Left colon (tissue), 2 donors: ENCODE measurements at regions not wholly inside any gene's neighbourhood (a gene's known extent, or its start where the extent isn't known, plus 50 kb on each side); places are given as distances from the start of the nearest gene placed in this dataset.

ENCODE experiments used
- ATAC-seq: fragments of 200-7000 bp; cut with Tn5 transposase; one replicate; pipeline ENCODE4 v1.9.1; 2020; ENCODE audit warnings: mild to moderate bottlenecking, moderate library complexity
- DNase-seq, 2 donors: peaks; one replicate each; pipeline ENCODE4 v3.0.0-alpha.2; 2020
- intact Hi-C, 2 donors: fragments of 100-400 bp; cut with DNase I in 1 of 2; cut with micrococcal nuclease in 1 of 2; formaldehyde crosslinking; loops; one replicate each; pipeline versions ENCODE4 v1.11.2 to v1.14.0; 2022; cut with DNase I, micrococcal nuclease
- donor health status: DM: no; HTN: no; CAD: no.
- donor health status: DM: yes; HTN: yes; CAD: no.

DNA sequence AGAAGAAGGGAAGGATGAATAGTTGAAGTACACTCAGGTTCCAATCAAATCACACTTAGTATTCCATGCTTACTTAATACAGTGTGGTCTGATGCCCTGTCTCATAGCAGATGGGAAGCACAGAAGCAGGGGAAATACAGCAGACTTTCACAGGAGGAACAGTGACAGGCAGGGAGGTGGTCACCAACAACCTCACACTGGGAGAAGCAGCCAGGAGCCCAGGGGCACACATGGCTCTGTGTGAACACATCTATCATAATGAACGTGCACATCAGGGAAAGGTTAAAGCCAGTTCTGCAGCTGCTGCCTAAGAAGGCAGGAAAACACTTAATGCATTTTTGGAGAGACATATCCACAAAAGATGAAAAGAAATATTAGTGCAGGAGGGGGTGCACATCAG is 312.3 kb downstream of the MED10 start:
- ATAC-seq (no peak), DNase-seq (no peak)
- intact Hi-C loops: no loop called here

DNA sequence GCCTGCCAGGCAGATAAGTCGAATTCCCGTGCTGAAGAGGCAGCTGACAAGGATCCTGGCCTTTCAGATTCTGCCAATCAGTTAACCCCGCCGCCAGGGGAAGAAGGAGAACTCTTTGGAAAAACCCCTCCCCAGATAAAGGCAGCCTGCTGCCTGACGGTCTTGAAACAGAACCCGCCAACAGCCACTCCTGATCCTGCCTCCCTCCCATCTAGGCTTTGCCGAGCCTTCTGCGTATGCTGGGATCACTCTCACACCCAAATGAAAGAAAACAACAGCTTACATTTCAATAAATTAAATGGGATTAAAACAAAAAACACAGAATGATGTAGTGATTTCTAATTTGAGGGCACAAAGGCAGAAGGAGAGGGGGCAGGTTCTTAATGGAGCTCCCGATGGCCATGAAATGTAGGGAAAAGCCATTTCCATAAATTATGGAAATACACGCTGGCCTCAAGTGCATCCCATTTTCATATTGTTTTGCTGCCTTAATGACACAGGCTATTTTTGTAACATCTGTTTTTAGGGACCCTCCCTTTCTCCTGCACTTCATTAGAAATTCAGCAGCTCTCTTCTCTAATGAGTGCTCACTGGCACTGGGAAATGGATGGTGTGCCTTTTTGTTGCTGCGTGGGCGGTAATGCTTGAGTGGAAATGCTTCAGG is 319.1 kb downstream of the MED10 start:
- intact Hi-C loops: no loop called here
- DNase-seq: no peak
- ATAC-seq: no peak

DNA sequence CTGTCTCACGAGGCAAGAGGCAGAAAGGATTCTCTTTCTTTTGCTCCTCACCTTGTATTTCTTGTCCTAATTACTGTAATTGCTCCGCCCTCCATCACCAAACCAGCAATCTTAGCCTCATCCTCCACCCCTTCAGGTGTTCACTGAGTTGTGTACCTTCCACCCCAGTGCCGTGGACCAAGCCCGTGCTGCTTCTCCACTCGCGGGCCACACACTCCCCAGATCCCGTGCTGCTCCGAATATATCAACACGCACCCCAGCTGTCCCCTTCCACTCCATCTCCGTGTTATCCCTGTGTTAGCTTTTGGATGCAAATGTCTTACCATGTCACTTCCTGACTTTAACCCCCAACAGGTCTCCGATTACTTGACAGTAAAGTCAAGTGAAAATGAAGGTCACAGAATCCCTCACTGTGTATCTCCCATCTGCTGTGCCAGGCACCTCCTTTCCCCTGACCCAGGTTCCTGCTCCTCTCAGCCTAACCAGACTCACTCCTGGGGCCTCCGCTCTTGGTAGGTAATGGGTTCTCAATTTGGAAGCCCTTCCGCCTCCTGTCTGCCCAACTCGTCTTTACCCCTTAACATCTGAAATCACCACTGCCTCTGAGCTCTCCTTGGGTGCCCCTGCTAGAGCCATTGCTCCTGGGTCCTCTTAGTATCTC is 320.2 kb downstream of the MED10 start:
- ATAC-seq (no peak), DNase-seq (no peak)
- intact Hi-C loops: no loop called here

DNA sequence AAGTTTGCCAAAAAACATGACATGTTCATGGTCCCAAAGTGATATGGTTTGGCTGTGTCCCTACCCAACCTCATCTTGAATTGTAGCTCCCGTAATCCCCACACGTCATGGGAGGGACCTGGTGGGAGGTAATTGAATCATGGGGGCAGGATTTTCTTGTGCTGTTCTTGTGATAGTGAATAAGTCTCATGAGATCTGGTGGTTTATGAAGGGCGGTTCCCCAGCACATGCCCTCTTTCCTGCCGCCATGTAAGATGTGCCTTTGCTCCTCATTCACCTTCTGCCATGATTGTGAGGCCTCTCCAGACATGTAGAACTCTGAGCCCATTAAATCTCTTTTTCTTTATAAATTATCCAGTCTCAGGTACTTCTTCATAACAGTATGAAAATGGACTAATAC is 322.1 kb downstream of the MED10 start:
- ATAC-seq: no peak
- intact Hi-C loops: no loop called here
- no peak for DNase-seq

DNA sequence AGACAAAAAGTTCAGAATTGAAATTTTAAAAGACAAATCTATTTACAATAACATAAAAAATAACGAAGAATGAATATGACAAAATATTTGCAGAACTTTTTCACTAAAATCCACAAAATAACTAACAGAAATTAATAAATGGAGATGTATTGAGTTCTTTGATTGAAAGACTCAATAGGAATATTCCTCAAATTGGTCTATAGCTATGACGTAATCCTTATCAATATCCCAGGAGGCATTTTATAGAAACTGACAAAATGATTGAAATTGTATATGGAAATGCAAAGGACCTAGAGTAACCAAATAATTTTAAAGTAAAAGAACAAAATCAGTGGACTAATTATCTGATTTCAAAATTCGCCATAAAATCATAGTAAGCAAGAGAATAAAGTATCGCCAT is 328.7 kb downstream of the MED10 start:
- DNase-seq: no peak
- no peak for ATAC-seq
- intact Hi-C loops: no loop called here

DNA sequence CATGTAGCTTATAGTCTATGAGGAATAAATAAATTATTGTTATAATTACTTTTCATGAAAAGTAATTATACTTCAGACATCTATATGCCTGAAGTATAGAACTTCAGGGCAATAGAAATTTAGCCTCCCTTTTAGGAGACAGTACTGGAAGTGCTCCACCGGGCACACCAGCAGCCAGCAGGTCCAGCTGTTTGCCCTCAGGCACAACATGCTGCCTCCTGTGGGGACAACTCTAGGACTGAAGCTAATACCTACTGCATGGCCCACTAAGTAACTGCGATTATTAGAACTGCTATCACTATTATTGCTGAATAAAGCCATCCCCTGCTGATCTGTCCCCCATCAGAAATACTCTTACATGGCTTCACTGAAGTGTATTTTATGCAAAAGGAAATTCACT is 329.6 kb downstream of the MED10 start:
- ATAC-seq (no peak), DNase-seq (no peak)
- intact Hi-C loops: no loop called here

DNA sequence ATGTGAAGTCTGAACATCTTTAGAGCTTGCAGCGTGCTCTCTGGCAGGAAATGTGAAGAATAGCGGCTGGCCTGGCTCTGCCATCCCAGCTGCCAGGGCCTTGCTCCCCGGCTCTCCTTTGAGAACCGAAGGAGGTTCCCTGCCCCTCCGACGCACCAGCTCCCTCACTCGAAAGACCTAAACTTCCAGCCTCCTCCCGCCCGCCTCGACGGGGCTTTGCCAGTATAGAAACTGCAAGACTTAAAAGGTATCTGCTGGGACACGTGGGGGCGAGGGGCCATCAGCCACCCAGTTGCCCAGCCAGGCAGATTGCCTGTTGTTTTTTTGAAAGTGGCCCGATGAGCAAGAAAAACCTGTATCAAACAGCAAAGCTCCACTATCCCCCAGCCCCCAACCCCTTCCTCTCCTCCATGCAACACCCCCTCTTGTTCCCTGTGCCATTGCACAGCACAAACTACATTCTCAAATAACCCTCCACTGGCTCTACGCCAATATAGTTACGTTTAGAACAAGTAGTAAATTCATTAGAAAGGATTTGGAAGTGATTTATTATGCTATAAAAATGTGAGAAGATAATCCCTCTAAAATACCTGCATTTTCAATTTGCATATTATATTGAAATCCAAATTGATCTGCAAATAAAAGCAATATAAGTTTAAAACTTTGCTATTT is 331.9 kb downstream of the MED10 start:
- ATAC-seq (no peak), DNase-seq (no peak)
- intact Hi-C loops: no loop called here

DNA sequence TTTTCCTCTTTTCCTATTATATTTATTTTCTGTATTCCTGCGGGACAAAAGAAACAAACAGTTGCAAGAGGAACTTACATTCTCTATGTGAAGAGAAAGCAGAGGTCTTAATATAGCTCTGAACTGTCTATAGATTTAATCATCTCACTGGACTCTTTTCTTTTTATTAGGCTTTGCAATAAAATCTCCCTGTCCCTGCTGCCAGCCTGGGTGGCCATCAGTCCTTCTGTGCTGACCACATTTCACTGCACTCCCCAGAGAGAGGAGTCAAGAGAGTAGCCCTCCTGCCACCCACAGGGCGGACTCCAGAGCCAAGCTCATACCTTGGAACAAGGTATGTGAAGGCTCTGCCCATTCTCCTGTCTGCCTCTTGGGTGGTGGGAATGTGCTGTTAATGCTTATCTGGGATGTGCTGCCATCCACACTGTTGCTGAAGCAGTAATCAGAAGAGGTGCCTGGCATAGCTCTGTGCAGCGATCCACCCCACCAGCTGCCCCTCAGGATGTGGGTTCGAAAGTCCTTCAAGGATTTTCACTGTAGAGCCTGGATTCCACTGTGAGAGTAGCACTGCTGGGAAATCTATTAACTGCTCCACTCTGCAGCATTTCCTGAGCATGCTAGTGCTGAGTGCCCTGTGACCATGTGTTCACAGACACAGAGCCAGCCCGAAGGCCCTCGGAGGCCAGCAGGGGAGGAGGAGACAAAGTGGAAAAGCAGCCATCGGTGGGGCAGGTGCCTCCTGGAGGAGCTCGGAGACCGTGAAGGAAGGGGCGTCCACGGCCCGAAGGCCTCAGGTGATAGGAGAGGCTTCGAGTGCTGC is 334.6 kb downstream of the MED10 start:
- intact Hi-C loops: no loop called here
- ATAC-seq: no peak
- DNase-seq: no peak

DNA sequence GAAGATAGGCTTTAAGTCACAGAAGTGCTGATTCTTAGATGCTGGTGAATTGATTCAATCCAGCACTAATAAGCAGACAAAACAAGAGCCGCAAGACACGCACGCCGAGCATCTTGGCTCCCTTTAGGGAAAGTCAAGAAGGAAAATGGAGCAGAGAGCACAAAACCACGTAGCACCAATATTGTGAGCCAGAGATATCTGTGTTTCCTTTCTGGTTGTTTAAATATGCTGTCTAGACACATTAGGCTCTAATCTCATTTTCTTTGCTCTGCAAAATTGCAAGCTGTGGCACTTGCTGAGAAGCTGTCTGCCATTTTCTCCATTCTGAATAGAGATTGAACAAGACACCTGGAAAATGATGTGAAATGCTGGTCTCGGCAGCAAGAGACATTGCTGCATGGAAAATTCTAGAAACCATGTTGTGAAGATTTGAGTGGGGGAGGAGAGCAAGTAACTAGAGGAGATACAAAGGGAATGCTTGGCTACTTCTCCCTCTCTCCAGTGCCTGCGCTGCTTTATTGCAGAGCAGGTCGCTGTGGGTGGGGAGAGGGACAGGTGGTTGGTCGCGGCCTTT is 336.3 kb downstream of the MED10 start:
- DNase-seq (no peak), ATAC-seq (no peak)
- intact Hi-C loops: no loop called here

DNA sequence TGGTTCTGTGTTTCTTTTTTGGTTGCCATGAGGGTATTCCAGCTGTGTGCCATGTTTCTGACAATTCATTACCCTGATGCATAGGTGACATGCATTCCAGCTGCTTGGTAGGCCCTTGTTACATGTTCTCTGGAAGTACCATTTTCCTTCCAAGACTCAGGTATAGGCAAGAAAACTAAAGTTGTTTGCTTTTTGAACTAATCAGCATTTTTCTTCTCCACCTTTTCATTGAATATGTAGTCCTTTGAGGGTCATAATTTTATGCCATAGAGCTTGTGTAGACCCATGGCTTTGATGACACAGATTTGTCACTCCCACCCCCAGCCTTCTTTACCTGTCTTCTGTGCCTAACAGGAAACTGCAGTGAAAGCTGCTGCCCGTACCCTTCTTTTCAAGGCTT is 339.2 kb downstream of the MED10 start:
- DNase-seq (no peak), ATAC-seq (no peak)
- intact Hi-C loops: no loop called here

DNA sequence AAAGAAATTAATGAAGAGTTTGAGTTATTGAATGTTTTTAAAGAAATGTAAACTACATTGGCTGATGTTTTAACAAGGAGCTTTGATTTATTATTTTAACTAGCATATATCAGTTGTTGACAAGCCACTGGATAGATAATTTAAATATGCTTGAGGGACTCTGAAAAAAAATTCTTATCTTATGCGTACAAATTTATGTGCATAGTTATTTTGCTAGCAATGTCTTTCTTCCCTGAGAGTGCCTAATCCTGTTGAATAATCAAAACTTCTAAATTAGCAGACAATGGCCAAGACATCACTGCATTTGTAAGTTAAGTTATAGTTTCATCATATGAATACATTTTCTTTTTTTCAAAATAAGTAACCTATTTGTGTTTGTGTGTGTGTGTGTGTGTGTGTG is 342.3 kb downstream of the MED10 start:
- intact Hi-C loops: no loop called here
- DNase-seq: no peak
- no peak for ATAC-seq

DNA sequence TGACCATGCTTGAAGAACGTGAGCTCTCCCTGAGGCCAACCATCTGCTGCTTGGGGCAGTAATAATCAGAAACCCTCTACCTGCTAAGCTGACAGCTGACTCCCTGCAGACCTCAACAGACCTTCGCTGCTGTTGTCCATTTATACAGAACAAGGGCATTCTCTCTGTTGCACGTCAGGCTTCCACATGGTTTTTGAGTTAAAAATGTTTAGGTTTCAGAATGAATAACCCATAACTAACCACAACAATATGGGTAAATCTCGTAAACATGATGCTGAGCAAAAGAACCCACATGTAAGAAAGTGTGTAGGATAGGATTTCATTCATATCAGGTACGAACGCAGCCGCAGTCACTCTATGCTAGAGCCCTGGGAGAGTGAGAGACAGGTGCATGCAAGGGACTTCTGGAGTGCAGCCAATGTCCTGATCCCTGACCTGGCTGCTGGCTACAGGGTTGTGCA is 348.5 kb downstream of the MED10 start:
- ATAC-seq (no peak), DNase-seq (no peak)
- intact Hi-C loops: no loop called here

DNA sequence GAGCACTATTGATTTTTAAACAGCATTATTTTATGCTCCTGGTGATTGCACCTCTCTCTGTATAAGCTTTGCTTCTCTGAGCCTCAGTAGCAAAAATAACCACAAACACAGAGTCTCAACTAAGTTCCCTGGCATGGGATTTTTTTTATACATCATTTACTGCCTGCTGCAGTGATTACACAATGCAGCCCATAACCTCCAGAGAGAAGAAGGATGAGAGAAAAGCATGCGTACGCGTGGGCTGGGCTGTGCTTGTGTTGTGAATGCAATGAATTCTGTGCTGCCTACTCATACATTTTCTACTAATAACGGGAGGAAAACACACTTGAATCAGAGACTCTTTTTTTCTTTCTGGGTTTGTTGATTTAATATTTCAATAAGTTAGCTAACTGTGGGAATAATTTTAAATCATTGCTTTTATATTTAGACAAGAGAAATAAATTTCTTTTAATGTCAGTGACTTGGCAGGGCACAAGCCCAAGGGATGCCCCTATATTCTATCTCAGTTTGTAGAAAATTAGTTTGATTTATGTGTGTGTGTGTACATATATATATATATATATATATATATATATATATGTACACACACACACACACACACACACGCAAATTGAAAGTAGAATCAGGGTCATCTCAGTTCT is 351.5 kb downstream of the MED10 start:
- intact Hi-C loops: no loop called here
- no peak for DNase-seq
- no peak for ATAC-seq

DNA sequence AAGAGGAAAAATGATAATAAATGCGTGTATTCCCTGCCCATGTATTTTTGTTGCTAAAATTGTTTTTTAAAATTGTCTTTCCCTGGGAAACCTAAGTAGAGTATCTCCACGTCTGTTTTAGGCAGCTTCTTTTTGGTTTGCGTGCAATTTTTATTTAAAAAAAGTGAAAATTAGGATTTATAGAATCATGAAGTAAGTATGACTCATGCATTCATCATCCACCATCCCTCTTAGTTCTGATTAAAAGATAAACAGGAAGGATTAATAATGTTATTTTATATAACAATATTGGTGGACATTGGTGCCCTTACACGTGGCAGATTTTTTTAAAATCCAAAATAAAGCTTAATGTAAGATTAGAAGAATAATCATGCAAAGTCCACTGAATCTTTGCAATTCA is 358.7 kb downstream of the MED10 start:
- no peak for ATAC-seq

DNA sequence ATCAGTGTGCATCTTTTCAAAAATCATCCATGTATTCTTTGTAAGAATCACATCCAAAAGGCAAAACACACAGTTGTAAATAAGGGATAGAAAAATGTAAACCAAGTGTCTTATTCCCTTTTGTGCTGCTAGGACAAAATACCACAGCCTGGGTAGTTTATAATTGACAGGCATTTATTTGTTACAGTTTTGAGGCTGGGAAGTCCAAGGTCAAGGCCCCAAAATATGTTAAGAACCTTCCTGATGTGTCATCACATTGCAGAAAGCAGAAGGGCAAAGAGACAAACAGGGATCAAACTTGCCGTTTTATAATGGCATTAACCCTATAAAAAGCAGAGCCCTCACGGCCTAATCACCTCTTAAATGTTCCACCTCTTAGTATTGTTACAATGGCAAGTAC is 364.8 kb downstream of the MED10 start:
- DNase-seq (no peak), ATAC-seq (no peak)
- intact Hi-C loops: no loop called here

More for the DNA sequence above, 358.7 kb downstream of the MED10 start:
- no peak for DNase-seq
- intact Hi-C loops: no loop called here

DNA sequence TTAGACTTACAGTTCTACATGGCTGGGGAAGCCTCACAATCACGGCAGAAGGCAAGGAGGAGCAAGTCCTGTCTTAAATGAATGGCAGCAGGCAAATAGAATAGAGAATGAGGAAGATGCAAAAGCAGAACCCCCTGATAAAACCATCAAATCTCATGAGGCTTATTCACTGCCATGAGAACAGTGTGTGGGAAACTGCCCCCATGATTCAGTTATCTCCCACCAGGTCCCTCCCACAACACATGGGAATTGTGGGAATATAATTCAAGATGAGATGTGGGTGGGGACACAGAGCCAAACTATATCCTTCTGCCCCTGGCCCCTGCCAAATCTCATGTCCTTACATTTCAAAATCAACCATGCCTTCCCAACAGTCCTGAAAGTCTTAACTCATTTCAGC is 367.1 kb downstream of the MED10 start:
- intact Hi-C loops: no loop called here
- DNase-seq (no peak), ATAC-seq (no peak)

DNA sequence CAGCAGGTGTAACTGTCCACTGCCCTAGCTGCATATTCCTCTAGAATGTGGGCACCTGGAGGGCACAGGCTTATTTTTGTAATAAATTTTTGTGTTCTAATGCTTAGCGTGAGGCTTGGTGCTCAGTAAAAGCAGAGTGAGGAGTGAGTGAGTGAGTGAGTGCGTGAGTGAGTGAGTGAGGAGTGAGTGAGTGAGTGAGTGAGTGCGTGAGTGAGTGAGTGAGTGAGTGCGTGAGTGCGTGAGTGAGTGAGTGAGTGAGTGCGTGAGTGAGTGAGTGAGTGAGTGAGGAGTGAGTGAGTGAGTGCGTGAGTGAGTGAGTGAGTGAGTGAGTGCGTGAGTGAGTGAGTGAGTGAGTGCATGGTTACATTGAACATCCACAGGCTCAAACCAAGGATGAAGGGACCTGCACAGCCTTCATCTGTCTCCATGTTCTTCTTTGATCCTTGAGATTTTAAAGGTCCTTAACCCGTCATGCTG is 371.5 kb downstream of the MED10 start:
- no peak for ATAC-seq
- no peak for DNase-seq
- intact Hi-C loops: no loop called here

DNA sequence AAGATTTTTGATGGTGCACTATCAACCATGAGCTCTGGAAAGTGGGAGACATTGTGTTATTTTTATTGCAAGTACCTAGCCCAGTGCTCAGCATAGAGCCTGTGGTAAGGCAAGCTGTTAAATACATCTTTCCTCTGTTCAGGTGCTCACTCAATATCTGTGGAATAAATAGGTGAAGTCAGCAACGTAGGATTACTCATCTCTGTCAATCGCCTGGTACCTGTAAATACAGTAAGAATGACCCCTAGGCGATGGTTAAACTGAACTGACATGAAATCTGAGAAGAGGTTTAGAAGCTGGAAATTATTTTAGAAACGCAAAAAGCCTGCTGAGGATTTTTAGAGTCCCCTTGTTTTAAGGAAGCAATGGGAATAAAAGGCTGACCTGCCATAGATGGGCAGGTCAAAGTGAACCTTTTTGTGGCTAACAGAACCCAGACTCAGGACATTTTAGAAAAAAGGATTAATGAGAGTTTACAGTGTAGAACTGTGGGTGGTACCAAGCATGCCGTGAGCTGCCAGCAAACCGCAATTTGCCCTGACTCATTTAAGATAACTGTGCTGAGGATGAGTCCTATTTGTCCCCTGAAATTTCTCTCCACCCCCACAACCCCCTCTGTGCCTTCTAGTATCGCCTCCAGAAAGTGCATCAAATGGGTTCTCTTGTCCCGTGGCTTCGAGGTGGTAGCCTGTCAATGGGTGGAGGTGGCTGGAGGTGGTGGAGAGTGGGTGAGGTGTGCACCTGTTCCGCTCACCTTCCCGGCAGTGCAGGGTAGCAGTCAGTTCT is 375.1 kb downstream of the MED10 start:
- DNase-seq (no peak), ATAC-seq (no peak)
- intact Hi-C loops: no loop called here
